GM12874 (cell line): ENCODE measurements at regions not wholly inside any gene's neighbourhood (a gene's known extent, or its start where the extent isn't known, plus 50 kb on each side); places are given as distances from the start of the nearest gene placed in this dataset.

Experiments
- CTCF ChIP-seq: IDR thresholded peaks from 2 replicates; pipeline ENCODE4 v1.5.1; 2011; ENCODE audit warnings: low read depth, mild to moderate bottlenecking, control low read depth, low read length, moderate library complexity; ENCODE audit not compliant: insufficient read depth

- TF ChIP-seq CTCF: no peak
Measured at GRCh38 chr6:15114061-15114460, 131.8 kb upstream of the JARID2 start.

- TF ChIP-seq CTCF: no peak
Measured at GRCh38 chr6:15116889-15117288, 129.0 kb upstream of the JARID2 start.

GRCh38 chr6:15121443-15121842 lies 124.4 kb upstream of the JARID2 start:
- TF ChIP-seq CTCF: no peak

GRCh38 chr6:15121977-15122550 lies 123.8 kb upstream of the JARID2 start:
- TF ChIP-seq CTCF: no peak

- no peak for TF ChIP-seq CTCF
Measured at GRCh38 chr6:15129887-15130286, 116.0 kb upstream of the JARID2 start.

GRCh38 chr6:15131234-15131633 lies 114.6 kb upstream of the JARID2 start:
- TF ChIP-seq CTCF: no peak

GRCh38 chr6:15131651-15132061 lies 114.2 kb upstream of the JARID2 start:
- no peak for TF ChIP-seq CTCF
